Kasumi-1 (cell line): ENCODE measurements at regions not wholly inside any gene's neighbourhood (a gene's known extent, or its start where the extent isn't known, plus 50 kb on each side); places are given as distances from the start of the nearest gene placed in this dataset.

Experiments
- DNase-seq, 2 experiments: peaks; one replicate each; lab custom pipeline; 2025; lab: John Stamatoyannopoulos, UW

GRCh38 chrX:17206584-17206983 is 168.4 kb upstream of the NHS start:
- no peak for DNase-seq

GRCh38 chrX:17214962-17215361 is 160.0 kb upstream of the NHS start:
- DNase-seq: no peak

- no peak for DNase-seq
These were observed 148.3 kb upstream of the NHS start for GRCh38 chrX:17226736-17227135.

GRCh38 chrX:17237146-17237545 is 137.9 kb upstream of the NHS start:
- no peak for DNase-seq

- peak; percentile 9 to 23 for DNase-seq
These were observed 132.5 kb upstream of the NHS start for GRCh38 chrX:17242470-17242869.

- DNase-seq: no peak
These were observed 127.9 kb upstream of the NHS start for GRCh38 chrX:17247144-17247543.

GRCh38 chrX:17262123-17262522 is 112.9 kb upstream of the NHS start:
- no peak for DNase-seq

- DNase-seq: no peak
These were observed 108.9 kb upstream of the NHS start for GRCh38 chrX:17266136-17266535.

GRCh38 chrX:17278961-17279360 is 96.0 kb upstream of the NHS start:
- no peak for DNase-seq

GRCh38 chrX:17285983-17286382 is 89.0 kb upstream of the NHS start:
- no peak for DNase-seq

- no peak for DNase-seq
These were observed 83.7 kb upstream of the NHS start for GRCh38 chrX:17291171-17291900.

- DNase-seq: no peak
These were observed 82.9 kb upstream of the NHS start for GRCh38 chrX:17292111-17292527.

GRCh38 chrX:17294561-17294960 is 80.4 kb upstream of the NHS start:
- DNase-seq: no peak

- DNase-seq: no peak
These were observed 79.2 kb upstream of the NHS start for GRCh38 chrX:17295791-17296190.

- DNase-seq: peak in 1 of 2 experiments; percentile 6
These were observed 76.4 kb upstream of the NHS start for GRCh38 chrX:17298564-17298963.

GRCh38 chrX:17299206-17299605 is 75.8 kb upstream of the NHS start:
- no peak for DNase-seq

- no peak for DNase-seq
These were observed 51.6 kb upstream of the NHS start for GRCh38 chrX:17323397-17323796.
